Gastroesophageal sphincter (tissue), 4 donors: ENCODE measurements at regions not wholly inside any gene's neighbourhood (a gene's known extent, or its start where the extent isn't known, plus 50 kb on each side); places are given as distances from the start of the nearest gene placed in this dataset.

ENCODE experiments used
- ATAC-seq: fragments of 150-250 bp; one replicate; pipeline ENCODE4 v1.9.1; 2016; ENCODE audit warnings: mild to moderate bottlenecking, moderate library complexity
- H3K27ac ChIP-seq, 4 donors: fragments of 200-600 bp; sonication (generic) in 3 of 4; 1 replicate in 3 of 4; 2 replicates in 1 of 4; pipeline ENCODE4 v1.5.1; 2016 to 2019
- H3K27me3 ChIP-seq: fragments of 200-600 bp; sonication (generic); one replicate; pipeline ENCODE4 v1.5.1; 2019
- H3K36me3 ChIP-seq, 2 donors: fragments of 200-600 bp; sonication (generic); one replicate each; pipeline ENCODE4 v1.5.1; 2019; ENCODE audit warnings: control low read depth in 1 of 2
- H3K4me1 ChIP-seq, 3 donors: fragments of 200-600 bp; sonication (generic); 1 replicate in 2 of 3; 2 replicates in 1 of 3; pipeline ENCODE4 v1.5.1; 2016 to 2019; ENCODE audit warnings: control low read depth in 2 of 3
- H3K4me3 ChIP-seq, 2 donors: fragments of 200-600 bp; sonication (generic); one replicate each; pipeline ENCODE4 v1.5.1; 2019; ENCODE audit warnings: mild to moderate bottlenecking in 1 of 2, moderate library complexity in 1 of 2
- H3K9me3 ChIP-seq, 3 donors: fragments of 200-600 bp; sonication (generic); one replicate each; pipeline ENCODE4 v1.5.1; 2017 to 2019; ENCODE audit warnings: control low read depth in 2 of 3
- CTCF ChIP-seq, 4 experiments: fragments of 200-600 bp in 2 of 4; fragments of 450-650 bp in 2 of 4; sonication (generic) in 1 of 4; IDR thresholded peaks; one replicate each; pipeline ENCODE4 v1.5.1; 2017 to 2019; ENCODE audit warnings: antibody characterized with exemption in 4 of 4, mild to moderate bottlenecking in 2 of 4, moderate library complexity in 2 of 4
- EP300 ChIP-seq: sonication (generic); formaldehyde crosslinking; IDR thresholded peaks from one replicate; pipeline ENCODE4 v1.6.1; 2017; ENCODE audit warnings: antibody characterized with exemption, mild to moderate bottlenecking
- POLR2A ChIP-seq, 2 donors: fragments of 450-650 bp; IDR thresholded peaks; one replicate each; pipeline ENCODE4 v1.6.1; 2017; ENCODE audit warnings: antibody characterized with exemption in 2 of 2, mild to moderate bottlenecking in 2 of 2, moderate library complexity in 1 of 2
- POLR2AphosphoS5 ChIP-seq: sonication (generic); formaldehyde crosslinking; IDR thresholded peaks from one replicate; pipeline ENCODE4 v1.6.1; 2017; ENCODE audit warnings: antibody characterized with exemption
- WGBS, 2 donors: methylation state at CpG; one replicate each; pipeline ENCODE4 v1.1.5; 2018; ENCODE audit warnings: low coverage in 1 of 2; 5-methylcytosine and 5-hydroxymethylcytosine counted together

DNA sequence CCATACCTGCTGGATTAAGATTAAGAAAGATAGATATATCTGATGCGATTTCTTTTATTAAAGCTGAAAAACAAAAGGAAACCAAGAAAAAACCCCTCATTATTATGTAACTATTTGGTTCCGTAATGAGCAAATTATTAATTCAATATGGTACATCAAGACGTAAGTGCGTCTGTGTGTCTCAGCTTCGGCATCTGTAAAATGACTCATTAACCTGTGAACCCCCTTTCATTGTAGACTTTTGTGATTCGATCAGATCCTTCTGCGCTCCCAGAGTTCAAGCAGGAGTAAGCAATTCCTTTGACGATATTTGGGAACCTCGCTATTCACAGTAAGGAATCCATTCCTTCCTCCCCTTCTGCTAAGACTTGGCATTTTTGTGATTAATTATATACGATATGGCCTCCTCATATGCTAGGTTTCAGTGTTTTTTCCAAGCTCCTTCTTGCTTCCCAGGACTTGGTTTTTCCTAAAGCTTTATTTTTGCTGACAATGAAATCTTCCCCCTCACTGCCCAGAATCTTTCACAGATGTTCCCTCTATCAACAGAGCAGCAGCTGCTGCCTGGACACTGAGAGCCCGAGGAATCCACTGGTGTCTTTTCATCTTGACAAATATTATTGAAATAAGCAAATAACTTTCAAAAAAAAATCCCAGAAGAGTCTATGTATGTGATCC, 171.7 kb upstream of the CELF2 start:
- no peak overlapping the region for H3K4me3 ChIP-seq
- no peaks in the 10 kb centered on the region for H3K36me3 ChIP-seq
- TF ChIP-seq POLR2A (IDR thresholded peaks at IDR 0.05) (no peak), CTCF (IDR thresholded peaks at IDR 0.05) (no peak), EP300 (no peak), POLR2AphosphoS5 (no peak)
- WGBS, 2 donors: 78 to 93% methylated on average over 11 of the region's 11 CpGs
- no peaks in the 10 kb centered on the region for H3K9me3 ChIP-seq
- H3K27ac ChIP-seq: no peak overlapping the region
- peaks cover 0 to 9% (median 3%) of the 10 kb centered on the region in 3 donors for H3K4me1 ChIP-seq
- H3K27me3 ChIP-seq: no peaks in the 10 kb centered on the region
- ATAC-seq: no peak

DNA sequence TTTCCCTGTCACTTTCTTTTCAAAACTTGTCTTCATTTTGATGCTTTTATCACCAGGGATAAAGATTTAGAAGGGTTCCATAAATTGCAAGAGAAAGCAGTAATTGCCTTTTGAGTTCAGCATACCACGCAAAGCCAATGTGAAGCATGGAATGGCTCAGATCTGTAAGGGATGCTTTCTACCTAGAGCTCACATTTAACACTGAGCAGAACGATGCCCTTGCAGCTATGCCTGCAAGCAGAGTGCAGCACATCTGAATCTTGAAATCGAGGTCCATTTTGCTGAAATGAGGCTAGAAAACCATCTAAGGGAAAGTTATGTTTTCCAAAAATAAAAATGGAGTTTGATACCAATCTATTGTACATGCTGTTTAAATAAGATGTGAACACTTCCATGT, 171.2 kb upstream of the CELF2 start:
- Histone ChIP-seq H3K36me3 (no peaks in the 10 kb centered on the region), H3K9me3 (no peaks in the 10 kb centered on the region), H3K27me3 (no peaks in the 10 kb centered on the region), H3K27ac (no peak overlapping the region), H3K4me3 (no peak overlapping the region), H3K4me1 (peaks cover 0 to 9% (median 4%) of the 10 kb centered on the region in 3 donors)
- no peak for ATAC-seq
- TF ChIP-seq POLR2A (IDR thresholded peaks at IDR 0.05): no peak
- TF ChIP-seq POLR2AphosphoS5: no peak
- TF ChIP-seq CTCF (IDR thresholded peaks at IDR 0.05): no peak
- TF ChIP-seq EP300: no peak
- WGBS, 2 donors: 47 to 68% methylated on average over 2 to 3 of the region's 3 CpGs

- no peak for ATAC-seq
- no peaks in the 10 kb centered on the region for H3K27me3 ChIP-seq
- TF ChIP-seq POLR2A (IDR thresholded peaks at IDR 0.05) (no peak), POLR2AphosphoS5 (no peak), EP300 (no peak), CTCF (IDR thresholded peaks at IDR 0.05) (no peak)
- H3K36me3 ChIP-seq: no peaks in the 10 kb centered on the region
- no peaks in the 10 kb centered on the region for H3K9me3 ChIP-seq
- 65 to 74% methylated on average over 4 to 5 of the region's 5 CpGs for WGBS, 2 donors
- no peak overlapping the region for H3K27ac ChIP-seq
- no peak overlapping the region for H3K4me3 ChIP-seq
- peaks cover 0 to 9% (median 4%) of the 10 kb centered on the region in 3 donors for H3K4me1 ChIP-seq
Observed at GRCh38 chr10:10847387-10847786, 170.3 kb upstream of the CELF2 start.

DNA sequence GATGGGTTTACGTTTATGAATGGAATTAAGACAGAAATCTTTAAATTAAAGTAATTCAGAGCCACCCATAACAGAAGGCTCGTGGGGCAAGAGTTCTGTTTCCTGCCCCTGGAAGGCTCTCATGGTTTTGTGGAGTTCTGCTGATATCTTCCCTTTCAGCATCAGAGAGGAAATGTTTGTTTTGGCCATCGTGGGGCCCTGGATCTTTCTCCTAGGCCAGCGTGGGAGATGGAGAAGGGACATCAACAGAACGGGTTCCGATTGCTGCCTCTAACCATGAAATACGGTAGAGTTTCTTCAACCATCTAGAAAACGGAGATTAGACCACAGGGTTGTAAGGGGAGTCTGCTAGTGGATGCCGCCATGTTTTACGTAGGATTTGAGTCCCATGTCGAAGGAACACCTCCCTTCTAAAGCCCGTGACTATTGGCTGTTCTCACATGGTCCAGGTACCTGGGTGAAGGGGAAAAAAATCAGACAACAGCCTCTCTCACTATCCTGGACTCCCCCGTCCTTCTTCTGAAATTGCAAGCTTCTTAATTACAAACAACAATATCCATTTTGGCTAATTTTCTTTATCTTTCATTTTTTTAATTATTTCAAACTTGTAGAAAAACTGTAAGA, 169.1 kb upstream of the CELF2 start:
- no peak for ATAC-seq
- Histone ChIP-seq H3K4me1 (peaks cover 0 to 9% (median 4%) of the 10 kb centered on the region in 3 donors), H3K36me3 (no peaks in the 10 kb centered on the region), H3K4me3 (no peak overlapping the region), H3K27me3 (no peaks in the 10 kb centered on the region), H3K27ac (no peak overlapping the region), H3K9me3 (no peaks in the 10 kb centered on the region)
- no peak for TF ChIP-seq EP300
- no peak for TF ChIP-seq CTCF (IDR thresholded peaks at IDR 0.05)
- TF ChIP-seq POLR2AphosphoS5: no peak
- TF ChIP-seq POLR2A (IDR thresholded peaks at IDR 0.05): no peak
- WGBS, 2 donors: 92 to 94% methylated on average over 13 of the region's 13 CpGs

GRCh38 chr10:10849306-10849705, 168.4 kb upstream of the CELF2 start:
- WGBS, 2 donors: 92 to 93% methylated on average over 4 of the region's 4 CpGs
- H3K27ac ChIP-seq: no peak overlapping the region

More at GRCh38 chr10:10849306-10849705, 168.4 kb upstream of the CELF2 start:
- no peaks in the 10 kb centered on the region for H3K9me3 ChIP-seq
- no peaks in the 10 kb centered on the region for H3K27me3 ChIP-seq
- no peak overlapping the region for H3K4me3 ChIP-seq
- H3K4me1 ChIP-seq: peaks cover 0 to 9% (median 4%) of the 10 kb centered on the region in 3 donors
- H3K36me3 ChIP-seq: no peaks in the 10 kb centered on the region
- no peak for ATAC-seq
- no peak for TF ChIP-seq EP300
- TF ChIP-seq POLR2AphosphoS5: no peak
- TF ChIP-seq CTCF (IDR thresholded peaks at IDR 0.05): no peak
- TF ChIP-seq POLR2A (IDR thresholded peaks at IDR 0.05): no peak
